HepG2 (cell line): ENCODE measurements at regions not wholly inside any gene's neighbourhood (a gene's known extent, or its start where the extent isn't known, plus 50 kb on each side); places are given as distances from the start of the nearest gene placed in this dataset.

Experiments
- ATAC-seq: fragments of 200-7000 bp; cut with Tn5 transposase; 3 replicates; pipeline ENCODE4 v1.9.1; 2020; ENCODE audit warnings: mild to moderate bottlenecking, moderate library complexity
- BruUV-seq: library from RNA; stranded (reverse); fragments of 400-500 nt; replicated peaks from 2 replicates; lab custom pipeline; 2021; lab: Mats Ljungman, UMichigan
- CTCF ChIA-PET: fragments of 300-600 bp; formaldehyde crosslinking; extraction: SDS; loops from one replicate; lab custom pipeline; 2021; ENCODE audit warnings: low total read pairs, inconsistent platforms, low intra/inter-chr PET ratio; lab: Yijun Ruan, JAX
- POLR2A ChIA-PET: fragments of 350-600 bp; sonication (Branson Sonifier 250); formaldehyde crosslinking; loops from one replicate; lab custom pipeline; 2020; ENCODE audit warnings: antibody characterized with exemption, inconsistent platforms; lab: Yijun Ruan, JAX
- DNase-seq: peaks from one replicate; pipeline ENCODE4 v3.0.0-alpha.2; 2015; ENCODE audit warnings: low spot score
- FAIRE-seq: peaks from 3 replicates; lab custom pipeline; 2011; peaks lifted over from hg19 to GRCh38; lab: Jason Lieb, UNC
- H2AFZ ChIP-seq: one replicate; pipeline ENCODE4 v1.6.1; 2011; ENCODE audit warnings: low read length, inconsistent platforms
- H3K27ac ChIP-seq: fragments of 300-600 bp; 3 replicates; pipeline ENCODE4 v1.8.0; 2011; ENCODE audit warnings: mixed run types, mild to moderate bottlenecking, mixed read lengths, low read length, inconsistent platforms; ENCODE audit not compliant: insufficient read depth; ENCODE audit errors: extremely low read length
- H3K27me3 ChIP-seq, 2 experiments: fragments of 200-600 bp in 1 of 2; 2 replicates in 1 of 2; 3 replicates in 1 of 2; pipeline versions ENCODE4 v1.6.0 to v1.8.0; 2011; ENCODE audit warnings: low read length in 2 of 2, mild to moderate bottlenecking in 2 of 2, moderate library complexity in 2 of 2, inconsistent platforms in 1 of 2; ENCODE audit not compliant: insufficient read depth in 2 of 2, control insufficient read depth in 1 of 2
- H3K36me3 ChIP-seq, 2 experiments: fragments of 200-600 bp in 1 of 2; replicated peaks in 1 of 2; 2 replicates in 1 of 2; 3 replicates in 1 of 2; pipeline versions ENCODE4 v1.5.1 to v1.8.0; 2011; ENCODE audit warnings: low read length in 2 of 2, inconsistent platforms in 1 of 2; ENCODE audit not compliant: insufficient read depth in 2 of 2, control insufficient read depth in 1 of 2
- H3K4me1 ChIP-seq: 2 replicates; pipeline ENCODE4 v1.5.1; 2012; ENCODE audit warnings: low read length, inconsistent platforms; ENCODE audit not compliant: insufficient read depth
- H3K4me2 ChIP-seq: 2 replicates; pipeline ENCODE4 v1.6.0; 2011; ENCODE audit warnings: low read depth, low read length, inconsistent platforms
- H3K4me3 ChIP-seq, 3 experiments: fragments of 200-600 bp in 1 of 3; sonication (generic), shearing (Covaris generic) in 1 of 3; replicated peaks in 1 of 3; 2 replicates each; pipeline ENCODE4 v1.5.1; 2011 to 2016; ENCODE audit warnings: low read length in 3 of 3, inconsistent platforms in 2 of 3, low read depth in 2 of 3, mild to moderate bottlenecking in 2 of 3, control low read depth in 1 of 3, mixed read lengths in 1 of 3; ENCODE audit not compliant: insufficient read depth in 1 of 3
- H3K79me2 ChIP-seq: one replicate; pipeline ENCODE4 v1.6.1; 2011; ENCODE audit warnings: low read length, inconsistent platforms; ENCODE audit not compliant: insufficient read depth
- H3K9ac ChIP-seq: 2 replicates; pipeline ENCODE4 v1.6.0; 2011; ENCODE audit warnings: mild to moderate bottlenecking, low read depth, low read length, inconsistent platforms; ENCODE audit not compliant: insufficient read depth
- H3K9me3 ChIP-seq: 2 replicates; pipeline ENCODE4 v1.5.1; 2012; ENCODE audit warnings: mild to moderate bottlenecking, low read length
- H4K20me1 ChIP-seq: 2 replicates; pipeline ENCODE4 v1.6.0; 2011; ENCODE audit warnings: inconsistent platforms, mild to moderate bottlenecking, low read length, moderate library complexity; ENCODE audit not compliant: insufficient read depth
- ARNT2 ChIP-seq: sonication (generic); formaldehyde crosslinking; IDR thresholded peaks from 2 replicates; pipeline ENCODE4 v1.8.0; 2022; ENCODE audit warnings: mild to moderate bottlenecking, low read depth, missing genetic modification reagents, moderate library complexity
- FIP1L1 ChIP-seq: fragments of 200-400 bp; formaldehyde crosslinking; IDR thresholded peaks from 2 replicates; pipeline ENCODE4 v1.6.1; 2018; ENCODE audit warnings: low read depth, mild to moderate bottlenecking, low read length, moderate library complexity, borderline replicate concordance; ENCODE audit not compliant: insufficient read depth
- KAT7 ChIP-seq: IDR thresholded peaks from 2 replicates; pipeline ENCODE4 v1.6.1; 2018; ENCODE audit warnings: borderline replicate concordance, missing compliant biosample characterization
- MAFF ChIP-seq: IDR thresholded peaks from 2 replicates; pipeline ENCODE4 v1.6.1; 2011; ENCODE audit warnings: low read depth, low read length, improper control_type of control experiment
- MAFK ChIP-seq, 2 experiments: IDR thresholded peaks in 1 of 2; conservative IDR thresholded peaks in 1 of 2; 2 replicates each; pipeline ENCODE4 v1.6.1; 2011; ENCODE audit warnings: improper control_type of control experiment in 2 of 2, low read length in 2 of 2
- ZNF790 ChIP-seq: sonication (generic); formaldehyde crosslinking; IDR thresholded peaks from 2 replicates; pipeline ENCODE4 v1.8.0; 2022; ENCODE audit warnings: missing genetic modification reagents, mild to moderate bottlenecking, borderline replicate concordance
- WGBS: methylation state at CpG from one replicate; pipeline ENCODE4 v1.1.6; 2017; ENCODE audit warnings: low lambda C conversion rate; 5-methylcytosine and 5-hydroxymethylcytosine counted together
- in situ Hi-C: cut with HindIII; loops from 2 replicates; pipeline ENCODE4 v1.10.0; 2017; ENCODE audit warnings: low pct_unique_long_range_greater_than_20kb; ENCODE audit not compliant: extremely low pct_ligation_motif_present
- intact Hi-C: fragments of 100-400 bp; cut with micrococcal nuclease; formaldehyde crosslinking; loops from one replicate; pipeline ENCODE4 v1.10.0; 2022; ENCODE audit not compliant: unreplicated experiment
- TF ChIP-seq, protein P1 (sequence below): sonication (generic); formaldehyde crosslinking; IDR thresholded peaks from 2 replicates; pipeline ENCODE4 v1.9.0; 2021; ENCODE audit warnings: missing genetic modification reagents, borderline replicate concordance

DNA sequence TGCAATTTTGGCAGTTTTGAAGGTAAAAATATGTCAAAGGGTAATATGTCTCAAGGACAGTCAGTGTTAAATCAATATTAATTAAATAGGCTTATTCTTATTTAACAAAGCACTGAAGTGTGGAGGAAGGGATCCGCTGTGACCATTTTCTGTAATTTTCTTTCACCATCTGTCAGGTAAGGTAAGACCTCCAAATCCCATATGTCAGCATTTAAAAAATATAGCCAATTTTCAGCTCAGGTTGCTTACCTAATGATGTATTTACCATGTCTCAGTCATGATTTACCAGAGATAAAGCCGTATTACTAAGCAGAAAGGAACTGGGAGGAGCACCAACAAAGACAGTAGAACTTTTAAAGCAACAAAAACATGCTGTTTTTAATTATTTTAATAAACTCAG, 683.9 kb downstream of the CCSER2 start:
- Histone ChIP-seq H2AFZ (no peak overlapping the region), H3K27me3 (no peaks in the 10 kb centered on the region), H3K9me3 (no peaks in the 10 kb centered on the region), H3K4me2 (no peak overlapping the region), H4K20me1 (no peaks in the 10 kb centered on the region), H3K27ac (no peak overlapping the region), H3K4me3 (no peak overlapping the region), H3K4me1 (no peaks in the 10 kb centered on the region), H3K79me2 (no peaks in the 10 kb centered on the region), H3K9ac (no peak overlapping the region), H3K36me3 (no peaks in the 10 kb centered on the region)
- BruUV-seq, result no TSS peak
- in situ Hi-C loops (no loop called here), intact Hi-C loops (no loop called here)
- ChIA-PET POLR2A (no interaction called here), CTCF (no interaction called here)
- DNase-seq (no peak), FAIRE-seq (no peak), ATAC-seq (no peak)
- 35% methylated on average over 2 of the region's 2 CpGs for WGBS
- TF ChIP-seq KAT7 (CRISPR knock-in tag), result no peak
- peak; percentile 64 to 86 for TF ChIP-seq MAFK (conservative IDR thresholded peaks at IDR 0.05 in 1 of 2, IDR thresholded peaks at IDR 0.05 in 1 of 2; ENCODE audit: low read length in 2 of 2)
- peak; percentile 75 for TF ChIP-seq MAFF

DNA sequence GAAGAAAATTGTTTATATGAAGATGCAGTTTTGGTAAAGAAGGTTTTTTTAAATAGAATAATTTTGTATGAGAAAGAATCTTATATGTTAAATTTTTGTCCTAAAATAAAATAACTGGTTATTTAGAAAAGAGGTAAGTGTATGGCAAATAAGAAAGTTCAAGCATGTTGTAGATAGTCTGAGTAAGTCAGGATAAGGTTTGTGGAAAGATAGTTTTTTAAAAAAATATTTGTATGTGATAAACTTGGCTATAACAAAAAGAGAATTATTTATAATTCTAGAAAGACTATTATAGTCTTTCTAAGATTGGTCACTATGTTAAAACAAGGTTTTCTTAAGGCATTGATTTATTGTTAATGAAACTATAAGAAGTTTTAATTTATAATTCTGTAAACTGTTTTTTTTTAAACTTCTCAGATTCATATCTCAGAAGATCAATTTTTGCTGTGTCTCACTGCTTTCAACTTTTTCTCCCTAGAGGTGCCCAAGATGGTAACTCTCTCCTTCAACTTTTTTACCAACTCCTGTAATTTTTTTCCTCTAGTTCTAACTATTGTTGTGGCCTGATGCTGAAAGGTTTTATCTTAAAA, 698.6 kb downstream of the CCSER2 start:
- H3K9me3 ChIP-seq, result peaks cover 69% of the 10 kb centered on the region
- ChIA-PET CTCF (no interaction called here), POLR2A (no interaction called here)
- no peaks in the 10 kb centered on the region for H3K4me1 ChIP-seq
- DNase-seq, result no peak
- in situ Hi-C loops, result no loop called here
- no TSS peak for BruUV-seq
- H4K20me1 ChIP-seq, result no peaks in the 10 kb centered on the region
- H3K27ac ChIP-seq, result no peak overlapping the region
- no peak overlapping the region for H3K9ac ChIP-seq
- intact Hi-C loops, result no loop called here
- ATAC-seq, result no peak
- no peaks in the 10 kb centered on the region for H3K36me3 ChIP-seq
- FAIRE-seq, result no peak
- TF ChIP-seq, protein P1, sequence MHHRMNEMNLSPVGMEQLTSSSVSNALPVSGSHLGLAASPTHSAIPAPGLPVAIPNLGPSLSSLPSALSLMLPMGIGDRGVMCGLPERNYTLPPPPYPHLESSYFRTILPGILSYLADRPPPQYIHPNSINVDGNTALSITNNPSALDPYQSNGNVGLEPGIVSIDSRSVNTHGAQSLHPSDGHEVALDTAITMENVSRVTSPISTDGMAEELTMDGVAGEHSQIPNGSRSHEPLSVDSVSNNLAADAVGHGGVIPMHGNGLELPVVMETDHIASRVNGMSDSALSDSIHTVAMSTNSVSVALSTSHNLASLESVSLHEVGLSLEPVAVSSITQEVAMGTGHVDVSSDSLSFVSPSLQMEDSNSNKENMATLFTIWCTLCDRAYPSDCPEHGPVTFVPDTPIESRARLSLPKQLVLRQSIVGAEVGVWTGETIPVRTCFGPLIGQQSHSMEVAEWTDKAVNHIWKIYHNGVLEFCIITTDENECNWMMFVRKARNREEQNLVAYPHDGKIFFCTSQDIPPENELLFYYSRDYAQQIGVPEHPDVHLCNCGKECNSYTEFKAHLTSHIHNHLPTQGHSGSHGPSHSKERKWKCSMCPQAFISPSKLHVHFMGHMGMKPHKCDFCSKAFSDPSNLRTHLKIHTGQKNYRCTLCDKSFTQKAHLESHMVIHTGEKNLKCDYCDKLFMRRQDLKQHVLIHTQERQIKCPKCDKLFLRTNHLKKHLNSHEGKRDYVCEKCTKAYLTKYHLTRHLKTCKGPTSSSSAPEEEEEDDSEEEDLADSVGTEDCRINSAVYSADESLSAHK (CRISPR knock-in tag), result no peak
- TF ChIP-seq FIP1L1, result no peak
- no peak for TF ChIP-seq ARNT2
- TF ChIP-seq ZNF790, result no peak
- no peak overlapping the region for H2AFZ ChIP-seq
- H3K27me3 ChIP-seq, result no peaks in the 10 kb centered on the region
- no peak overlapping the region for H3K4me2 ChIP-seq
- H3K79me2 ChIP-seq, result no peaks in the 10 kb centered on the region
- H3K4me3 ChIP-seq, result no peak overlapping the region
